HCT116 (cell line): ENCODE measurements at regions not wholly inside any gene's neighbourhood (a gene's known extent, or its start where the extent isn't known, plus 50 kb on each side); places are given as distances from the start of the nearest gene placed in this dataset.
"Not testable (repeated sequence)": the region's sequence is repeated elsewhere in the genome, so short reads cannot be mapped to it uniquely, and the experiment has no call there.

Experiments
- ATAC-seq: fragments of 200-7000 bp; cut with Tn5 transposase; 2 replicates; pipeline ENCODE4 v1.9.1; 2020; ENCODE audit warnings: mild to moderate bottlenecking, moderate library complexity
- BruUV-seq: library from RNA; stranded (reverse); fragments of 400-500 nt; replicated peaks from 2 replicates; lab custom pipeline; 2021; lab: Mats Ljungman, UMichigan
- CTCF ChIA-PET: fragments of 300-600 bp; sonication (Branson Sonifier 250); formaldehyde crosslinking; loops from one replicate; lab custom pipeline; 2021; ENCODE audit warnings: antibody characterized with exemption; lab: Charles Lee
- POLR2A ChIA-PET: fragments of 300-600, 350-600 bp; sonication (Branson Sonifier 250); formaldehyde crosslinking; loops from one replicate; lab custom pipeline; 2021; ENCODE audit warnings: antibody characterized with exemption; lab: Charles Lee
- RAD21 ChIA-PET, 2 experiments: fragments of 300-600 bp; sonication (Branson Sonifier 250); formaldehyde crosslinking; loops; one replicate each; lab custom pipeline; 2023; ENCODE audit warnings: low total read pairs in 2 of 2; ENCODE audit not compliant: uncharacterized antibody in 2 of 2, unreplicated experiment in 2 of 2, low non-redundant PET in 1 of 2; lab: Charles Lee
- DNase-seq: peaks from one replicate; pipeline ENCODE4 v3.0.0-alpha.2; 2010; ENCODE audit warnings: low read depth, low spot score
- H2AFZ ChIP-seq: fragments of 200-600 bp; shearing (Covaris generic), sonication (generic); 2 replicates; pipeline ENCODE4 v1.6.1; 2017; ENCODE audit warnings: low read depth, mixed run types, mixed read lengths, antibody characterized with exemption, low read length; ENCODE audit not compliant: poor library complexity, severe bottlenecking
- H3K27ac ChIP-seq: 2 replicates; pipeline ENCODE4 v1.5.1; 2012; ENCODE audit warnings: low read depth, low read length
- H3K27me3 ChIP-seq: fragments of 200-600 bp; sonication (generic); 2 replicates; pipeline ENCODE4 v1.6.1; 2016; ENCODE audit warnings: mixed run types, low read length, mixed read lengths; ENCODE audit not compliant: insufficient read depth
- H3K36me3 ChIP-seq, 2 experiments: fragments of 200-500 bp in 1 of 2; fragments of 200-600 bp in 1 of 2; sonication (Bioruptor generic) in 1 of 2; sonication (generic) in 1 of 2; 2 replicates each; pipeline versions ENCODE4 v1.5.1 to v1.6.1; 2014 to 2016; ENCODE audit warnings: low read length in 2 of 2, inconsistent platforms in 1 of 2, mixed read lengths in 1 of 2, mixed run types in 1 of 2; ENCODE audit not compliant: insufficient read depth in 2 of 2, control insufficient read depth in 1 of 2
- H3K4me1 ChIP-seq, 2 experiments: fragments of 200-600 bp in 1 of 2; sonication (generic) in 1 of 2; 2 replicates each; pipeline versions ENCODE4 v1.5.1 to v1.6.1; 2012 to 2017; ENCODE audit warnings: low read length in 2 of 2, inconsistent platforms in 1 of 2, mild to moderate bottlenecking in 1 of 2, mixed read lengths in 1 of 2, mixed run types in 1 of 2, moderate library complexity in 1 of 2; ENCODE audit not compliant: insufficient read depth in 2 of 2, control insufficient read depth in 1 of 2
- H3K4me2 ChIP-seq: fragments of 200-600 bp; sonication (generic); 2 replicates; pipeline ENCODE4 v1.6.1; 2017; ENCODE audit warnings: mixed run types, low read length, mixed read lengths
- H3K4me3 ChIP-seq, 2 experiments: fragments of 200-600 bp in 1 of 2; sonication (generic) in 1 of 2; replicated peaks in 1 of 2; 2 replicates each; pipeline ENCODE4 v1.5.1; 2011 to 2016; ENCODE audit warnings: low read length in 2 of 2, control low read depth in 1 of 2, low read depth in 1 of 2, mild to moderate bottlenecking in 1 of 2, mixed read lengths in 1 of 2, mixed run types in 1 of 2
- H3K79me2 ChIP-seq: fragments of 200-600 bp; sonication (generic); 2 replicates; pipeline ENCODE4 v1.6.1; 2017; ENCODE audit warnings: mild to moderate bottlenecking, mixed run types, low read length, moderate library complexity, mixed read lengths; ENCODE audit not compliant: insufficient read depth
- H3K9ac ChIP-seq: fragments of 200-600 bp; sonication (generic); 2 replicates; pipeline ENCODE4 v1.6.1; 2016; ENCODE audit warnings: low read length, mixed read lengths
- H3K9me2 ChIP-seq: fragments of 200-600 bp; sonication (generic), shearing (Covaris generic); 2 replicates; pipeline ENCODE4 v1.6.1; 2017; ENCODE audit warnings: mixed run types, mild to moderate bottlenecking, moderate library complexity; ENCODE audit not compliant: insufficient read depth
- H3K9me3 ChIP-seq, 2 experiments: fragments of 200-500 bp in 1 of 2; fragments of 200-600 bp in 1 of 2; sonication (Bioruptor generic) in 1 of 2; sonication (generic) in 1 of 2; 2 replicates each; pipeline ENCODE4 v1.6.1; 2014 to 2017; ENCODE audit warnings: low read length in 2 of 2, mixed read lengths in 2 of 2, inconsistent platforms in 1 of 2, low read depth in 1 of 2, mild to moderate bottlenecking in 1 of 2, mixed run types in 1 of 2, moderate library complexity in 1 of 2; ENCODE audit not compliant: control insufficient read depth in 1 of 2, insufficient read depth in 1 of 2
- H4K20me1 ChIP-seq: fragments of 200-600 bp; sonication (generic), shearing (Covaris generic); 2 replicates; pipeline ENCODE4 v1.6.1; 2017; ENCODE audit warnings: mixed run types, mild to moderate bottlenecking, moderate library complexity; ENCODE audit not compliant: insufficient read depth
- CBX3 ChIP-seq: IDR thresholded peaks from 2 replicates; pipeline ENCODE4 v1.6.1; 2012; ENCODE audit warnings: low read depth
- ELF1 ChIP-seq: IDR thresholded peaks from 2 replicates; pipeline ENCODE4 v1.6.1; 2012; ENCODE audit warnings: low read depth, borderline replicate concordance
- POLR2AphosphoS5 ChIP-seq: IDR thresholded peaks from 2 replicates; pipeline ENCODE4 v1.6.1; 2011; ENCODE audit warnings: mild to moderate bottlenecking, low read depth, low read length, moderate library complexity
- SRF ChIP-seq: IDR thresholded peaks from 2 replicates; pipeline ENCODE4 v1.6.1; 2012; ENCODE audit warnings: low read depth
- TCF7L2 ChIP-seq: IDR thresholded peaks from 2 replicates; pipeline ENCODE4 v1.7.0; 2011; ENCODE audit warnings: borderline replicate concordance, inconsistent platforms; ENCODE audit not compliant: insufficient read depth, insufficient read length; ENCODE audit errors: extremely low read depth
- YY1 ChIP-seq: IDR thresholded peaks from 2 replicates; pipeline ENCODE4 v1.6.1; 2011; ENCODE audit warnings: low read length, low read depth, moderate library complexity, mild to moderate bottlenecking; ENCODE audit not compliant: insufficient replicate concordance; ENCODE audit errors: extremely low read depth
- ZFX ChIP-seq: fragments of 450-650 bp; IDR thresholded peaks from 2 replicates; pipeline ENCODE4 v1.6.1; 2017
- intact Hi-C: fragments of 100-400 bp; cut with micrococcal nuclease; formaldehyde crosslinking; loops from 2 replicates; pipeline ENCODE4 v1.10.0; 2022
- TF ChIP-seq, protein P1 (sequence below), 3 experiments: fragments of 200-600 bp in 1 of 3; sonication (generic) in 1 of 3; IDR thresholded peaks in 2 of 3; conservative IDR thresholded peaks in 1 of 3; 2 replicates each; pipeline ENCODE4 v1.5.1; 2012 to 2017; ENCODE audit warnings: low read depth in 2 of 3, low read length in 2 of 3, antibody characterized with exemption in 1 of 3, borderline replicate concordance in 1 of 3, control low read depth in 1 of 3, mild to moderate bottlenecking in 1 of 3, mixed read lengths in 1 of 3, mixed run types in 1 of 3, moderate library complexity in 1 of 3; ENCODE audit not compliant: insufficient read depth in 1 of 3
- TF ChIP-seq, protein P2 (sequence below): IDR thresholded peaks from 2 replicates; pipeline ENCODE4 v1.6.1; 2011; ENCODE audit warnings: mild to moderate bottlenecking, low read length, moderate library complexity; ENCODE audit not compliant: insufficient replicate concordance; ENCODE audit errors: extremely low read depth

- H3K4me1 ChIP-seq, H3K27ac ChIP-seq, POLR2A ChIA-PET, RAD21 ChIA-PET, H3K9me2 ChIP-seq, H3K4me2 ChIP-seq, H3K27me3 ChIP-seq, H3K9ac ChIP-seq, DNase-seq, intact Hi-C loops, ATAC-seq, H3K79me2 ChIP-seq, H3K36me3 ChIP-seq, H4K20me1 ChIP-seq, CTCF ChIA-PET, BruUV-seq, H3K4me3 ChIP-seq, H2AFZ ChIP-seq: not testable (repeated sequence)
- H3K9me3 ChIP-seq = peaks cover 4 to 33% of the 10 kb centered on the region in 2 experiments; a peak in 3 of 4 replicates
These were observed 1053.7 kb downstream of the OLFM4 start for GRCh38 chr13:54082309-54082708.

DNA sequence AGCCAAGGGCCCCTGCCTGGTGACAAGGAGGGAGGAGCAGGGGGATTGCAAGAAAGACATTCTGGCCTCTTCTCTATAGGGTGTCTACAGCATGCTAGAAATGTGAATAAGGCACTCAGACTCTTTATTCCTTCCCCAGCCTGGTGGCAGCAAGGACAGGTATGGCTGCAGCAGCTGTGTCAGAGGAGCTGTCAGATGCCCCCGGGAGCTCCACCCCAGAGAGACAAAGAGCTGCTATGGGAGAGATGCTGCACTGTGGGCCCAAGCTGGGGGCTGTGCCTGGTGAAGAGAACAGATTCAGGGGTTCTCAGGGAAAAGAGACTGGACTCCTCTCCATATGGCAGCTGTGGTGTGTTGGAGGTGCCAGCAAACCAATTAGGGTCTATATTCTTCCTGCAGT lies 1063.3 kb downstream of the OLFM4 start:
- no peaks in the 10 kb centered on the region for H3K4me1 ChIP-seq
- RAD21 ChIA-PET = no interaction called here
- TF ChIP-seq CBX3 (no peak), TCF7L2 (no peak), SRF (no peak), ZFX (no peak), YY1 (no peak), ELF1 (no peak), POLR2AphosphoS5 (no peak)
- TF ChIP-seq, protein P1, sequence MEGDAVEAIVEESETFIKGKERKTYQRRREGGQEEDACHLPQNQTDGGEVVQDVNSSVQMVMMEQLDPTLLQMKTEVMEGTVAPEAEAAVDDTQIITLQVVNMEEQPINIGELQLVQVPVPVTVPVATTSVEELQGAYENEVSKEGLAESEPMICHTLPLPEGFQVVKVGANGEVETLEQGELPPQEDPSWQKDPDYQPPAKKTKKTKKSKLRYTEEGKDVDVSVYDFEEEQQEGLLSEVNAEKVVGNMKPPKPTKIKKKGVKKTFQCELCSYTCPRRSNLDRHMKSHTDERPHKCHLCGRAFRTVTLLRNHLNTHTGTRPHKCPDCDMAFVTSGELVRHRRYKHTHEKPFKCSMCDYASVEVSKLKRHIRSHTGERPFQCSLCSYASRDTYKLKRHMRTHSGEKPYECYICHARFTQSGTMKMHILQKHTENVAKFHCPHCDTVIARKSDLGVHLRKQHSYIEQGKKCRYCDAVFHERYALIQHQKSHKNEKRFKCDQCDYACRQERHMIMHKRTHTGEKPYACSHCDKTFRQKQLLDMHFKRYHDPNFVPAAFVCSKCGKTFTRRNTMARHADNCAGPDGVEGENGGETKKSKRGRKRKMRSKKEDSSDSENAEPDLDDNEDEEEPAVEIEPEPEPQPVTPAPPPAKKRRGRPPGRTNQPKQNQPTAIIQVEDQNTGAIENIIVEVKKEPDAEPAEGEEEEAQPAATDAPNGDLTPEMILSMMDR (IDR thresholded peaks at IDR 0.05 in 2 of 3, conservative IDR thresholded peaks at IDR 0.05 in 1 of 3; ENCODE audit: borderline replicate concordance in 1 of 3, insufficient read depth in 1 of 3, low read depth in 2 of 3, low read length in 2 of 3) = no peak
- TF ChIP-seq, protein P2, sequence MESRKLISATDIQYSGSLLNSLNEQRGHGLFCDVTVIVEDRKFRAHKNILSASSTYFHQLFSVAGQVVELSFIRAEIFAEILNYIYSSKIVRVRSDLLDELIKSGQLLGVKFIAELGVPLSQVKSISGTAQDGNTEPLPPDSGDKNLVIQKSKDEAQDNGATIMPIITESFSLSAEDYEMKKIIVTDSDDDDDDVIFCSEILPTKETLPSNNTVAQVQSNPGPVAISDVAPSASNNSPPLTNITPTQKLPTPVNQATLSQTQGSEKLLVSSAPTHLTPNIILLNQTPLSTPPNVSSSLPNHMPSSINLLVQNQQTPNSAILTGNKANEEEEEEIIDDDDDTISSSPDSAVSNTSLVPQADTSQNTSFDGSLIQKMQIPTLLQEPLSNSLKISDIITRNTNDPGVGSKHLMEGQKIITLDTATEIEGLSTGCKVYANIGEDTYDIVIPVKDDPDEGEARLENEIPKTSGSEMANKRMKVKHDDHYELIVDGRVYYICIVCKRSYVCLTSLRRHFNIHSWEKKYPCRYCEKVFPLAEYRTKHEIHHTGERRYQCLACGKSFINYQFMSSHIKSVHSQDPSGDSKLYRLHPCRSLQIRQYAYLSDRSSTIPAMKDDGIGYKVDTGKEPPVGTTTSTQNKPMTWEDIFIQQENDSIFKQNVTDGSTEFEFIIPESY = no peak
- TF ChIP-seq, all 23 proteins: peak for 0
- DNase-seq (no peak), ATAC-seq (no peak)
- Histone ChIP-seq H3K4me3 (no peak overlapping the region), H3K4me2 (no peak overlapping the region), H3K9me3 (peaks cover 13 to 25% of the 10 kb centered on the region in 2 experiments; a peak in 3 of 4 replicates), H3K27ac (no peak overlapping the region), H3K9me2 (no peaks in the 10 kb centered on the region), H3K79me2 (no peaks in the 10 kb centered on the region), H2AFZ (no peak overlapping the region), H3K27me3 (no peaks in the 10 kb centered on the region), H3K9ac (no peak overlapping the region), H4K20me1 (no peaks in the 10 kb centered on the region), H3K36me3 (no peaks in the 10 kb centered on the region)
- POLR2A ChIA-PET = no interaction called here
- BruUV-seq = no TSS peak
- intact Hi-C loops = no loop called here
- CTCF ChIA-PET = no interaction called here
